ENCODE measurements at regions not wholly inside any gene's neighbourhood (a gene's known extent, or its start where the extent isn't known, plus 50 kb on each side); places are given as distances from the start of the nearest gene placed in this dataset.
"Not testable (repeated sequence)": the region's sequence is repeated elsewhere in the genome, so short reads cannot be mapped to it uniquely, and the experiment has no call there.

DNA sequence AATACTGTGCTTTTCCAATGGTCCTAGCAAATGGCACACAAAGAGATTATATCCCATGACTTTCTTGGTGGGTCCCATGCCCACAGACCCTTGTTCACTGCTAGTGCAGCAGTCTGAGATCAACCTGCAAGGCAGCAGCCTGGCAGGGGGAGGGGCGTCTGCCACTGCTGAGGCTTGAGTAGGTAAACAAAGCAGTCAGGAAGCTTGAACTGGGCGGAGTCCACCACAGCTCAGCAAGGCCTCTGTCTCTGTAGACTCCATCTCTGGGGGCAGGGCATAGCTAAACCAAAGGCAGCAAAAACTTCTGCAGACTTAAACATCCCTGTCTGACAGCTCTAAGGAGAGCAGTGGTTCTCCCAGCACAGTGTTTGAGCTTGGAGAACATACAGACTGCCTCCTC is 82.9 kb downstream of the ZNF737 start:
- DNase-seq (ENCODE audit: low read depth), result no peak

DNA sequence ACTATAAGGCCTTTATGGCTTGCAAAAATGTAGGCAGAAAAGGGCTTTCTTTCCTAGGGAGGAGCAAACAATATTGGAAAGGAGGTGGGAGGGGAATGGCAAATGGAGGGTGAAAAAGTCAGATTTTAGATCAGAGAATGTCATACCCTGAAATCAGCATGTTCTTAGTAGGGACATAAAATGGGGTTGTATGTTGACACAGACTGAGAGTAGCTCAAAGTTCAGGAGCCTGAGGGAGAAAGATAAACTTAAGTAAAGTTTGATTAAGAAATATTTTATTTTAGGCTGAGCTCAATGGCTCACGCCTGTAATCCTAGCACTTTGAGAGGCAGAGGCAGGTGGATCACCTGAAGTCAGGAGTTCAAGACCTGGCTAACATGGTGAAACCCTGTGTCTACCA is 83.8 kb downstream of the ZNF737 start:
- no peak for DNase-seq (ENCODE audit: low read depth)

DNA sequence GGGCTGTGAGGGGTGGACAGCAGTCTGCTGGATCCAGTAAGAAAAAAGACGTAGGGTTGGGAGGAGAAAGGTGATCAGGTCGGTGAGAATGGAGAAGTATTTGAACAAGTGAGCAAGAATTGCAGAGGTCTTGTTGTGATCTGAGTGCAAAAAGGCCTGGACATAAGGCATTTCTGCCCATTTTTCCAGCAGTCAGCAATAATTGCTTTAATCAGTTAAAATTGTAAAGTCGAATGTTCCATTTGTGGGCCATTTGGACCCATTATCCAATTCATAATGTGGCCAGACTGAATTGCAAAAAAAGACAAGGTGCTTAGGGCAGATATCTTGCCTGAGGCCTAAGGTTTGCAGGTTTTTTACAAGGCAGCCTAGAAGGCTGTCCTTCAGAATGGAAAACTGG is 86.1 kb downstream of the ZNF737 start:
- no peak for DNase-seq (ENCODE audit: low read depth)

DNA sequence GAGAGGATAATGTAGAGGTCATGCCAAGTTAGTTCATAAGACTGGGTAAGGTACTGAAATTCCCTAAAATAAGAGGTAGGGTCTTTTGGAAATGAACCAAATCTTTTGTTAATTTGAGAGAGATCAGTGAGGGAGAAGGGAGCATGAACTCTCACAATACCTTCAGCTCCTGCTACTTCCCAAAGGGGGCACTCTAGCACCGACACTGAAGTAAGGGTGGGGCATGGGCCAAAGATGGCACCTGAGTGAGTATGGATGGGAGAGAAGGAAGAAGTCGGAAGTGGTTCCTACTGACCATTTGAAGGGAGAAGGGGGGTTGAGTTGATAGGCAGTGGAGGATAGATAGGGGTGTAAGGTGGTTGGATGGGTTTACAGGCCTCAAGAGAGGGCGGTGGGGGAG is 86.6 kb downstream of the ZNF737 start:
- no peak for DNase-seq (ENCODE audit: low read depth)

DNA sequence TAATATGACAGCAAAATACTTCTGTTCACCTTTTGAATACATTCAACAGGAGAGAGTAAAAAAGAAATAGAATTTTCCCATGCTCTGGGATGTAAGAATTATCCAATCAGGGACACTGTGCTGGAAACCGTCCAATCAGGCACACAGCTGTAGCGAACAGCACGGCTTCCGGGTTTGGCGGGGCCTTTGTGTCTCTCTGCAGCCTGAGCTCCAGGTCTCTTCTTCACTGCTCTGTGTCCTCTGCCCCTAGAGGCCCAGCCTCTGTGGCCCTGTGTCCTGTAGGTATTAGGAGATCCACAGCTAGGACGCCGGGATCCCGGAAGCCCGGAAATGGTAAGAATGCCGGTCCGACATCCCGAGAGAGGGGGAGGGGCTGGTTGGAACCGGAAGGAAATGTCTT is 92.7 kb downstream of the ZNF737 start:
- DNase-seq (ENCODE audit: low read depth), result no peak

DNA sequence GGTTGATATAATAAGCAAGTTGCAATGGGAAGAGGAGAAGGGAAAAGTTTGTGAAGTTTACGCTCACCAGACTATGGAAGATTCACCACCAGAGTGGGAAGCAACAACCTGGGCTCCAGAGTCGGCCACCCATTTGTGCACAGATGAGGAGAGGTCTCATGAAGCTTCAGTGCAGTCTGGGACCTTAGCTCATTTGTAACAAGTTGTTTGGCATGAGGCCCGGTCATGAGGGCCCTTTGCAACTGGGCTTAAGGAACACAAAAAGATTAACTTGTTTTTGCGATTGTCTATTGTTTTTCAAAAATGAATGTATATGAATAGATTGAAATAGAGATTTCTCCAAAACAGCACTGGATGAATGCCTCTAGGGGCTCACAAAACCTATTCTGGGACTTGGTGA is 94.2 kb downstream of the ZNF737 start:
- no peak for DNase-seq (ENCODE audit: low read depth)

DNA sequence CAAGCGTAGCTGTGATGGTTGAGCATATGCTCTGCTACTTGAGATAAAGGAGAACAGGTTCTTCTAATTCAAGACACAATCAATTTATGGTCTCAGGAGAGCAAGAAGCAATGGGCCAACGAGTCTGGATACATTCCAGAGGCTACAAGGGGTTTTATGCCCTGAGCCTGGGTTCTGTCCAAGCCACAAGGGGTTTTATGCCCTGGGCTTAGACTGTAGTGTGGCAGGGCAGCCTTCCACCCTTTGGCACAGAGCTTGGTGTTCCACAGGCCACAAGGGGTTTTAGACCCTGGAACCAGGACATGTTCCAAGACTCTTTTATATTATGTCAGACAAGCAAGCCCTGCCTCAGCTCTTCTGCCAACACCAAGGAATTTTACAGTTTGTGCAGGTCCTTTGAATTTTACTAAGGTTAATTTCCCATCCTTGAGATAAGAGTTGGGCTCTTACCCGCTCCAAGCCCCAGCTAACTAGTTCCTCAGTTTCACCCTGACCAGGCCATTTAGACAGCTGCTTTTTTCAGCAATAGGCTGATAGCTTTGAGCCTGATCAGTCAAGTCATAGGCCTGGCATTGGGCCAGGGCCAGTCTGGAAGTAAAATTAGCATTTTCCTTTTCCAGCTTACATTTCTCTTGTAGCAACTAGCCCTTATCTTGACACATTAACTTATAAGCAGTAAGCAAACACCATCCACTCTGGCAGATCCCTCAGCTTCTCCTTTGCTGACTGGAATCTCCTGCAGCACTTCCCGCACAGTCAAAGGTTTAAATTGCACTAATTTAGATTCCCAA is 95.0 kb downstream of the ZNF737 start:
- no peak for DNase-seq (ENCODE audit: low read depth)

DNA sequence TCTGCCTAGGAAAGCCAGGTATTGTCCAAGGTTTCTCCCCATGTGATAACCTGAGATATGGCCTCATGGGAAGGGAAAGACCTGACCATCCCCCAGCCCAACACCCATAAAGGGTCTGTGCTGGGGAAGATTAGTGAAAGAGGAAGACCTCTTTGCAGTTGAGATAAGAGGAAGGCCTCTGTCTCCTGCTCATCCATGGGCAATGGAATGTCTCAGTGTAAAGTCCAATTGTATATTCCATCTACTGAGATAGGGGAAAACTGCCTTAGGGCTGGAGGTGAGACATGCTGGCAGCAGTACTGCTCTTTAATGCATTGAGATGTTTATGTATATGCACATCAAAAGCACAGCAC is 99.0 kb downstream of the ZNF737 start:
- DNase-seq (ENCODE audit: low read depth), result not testable (repeated sequence)

DNA sequence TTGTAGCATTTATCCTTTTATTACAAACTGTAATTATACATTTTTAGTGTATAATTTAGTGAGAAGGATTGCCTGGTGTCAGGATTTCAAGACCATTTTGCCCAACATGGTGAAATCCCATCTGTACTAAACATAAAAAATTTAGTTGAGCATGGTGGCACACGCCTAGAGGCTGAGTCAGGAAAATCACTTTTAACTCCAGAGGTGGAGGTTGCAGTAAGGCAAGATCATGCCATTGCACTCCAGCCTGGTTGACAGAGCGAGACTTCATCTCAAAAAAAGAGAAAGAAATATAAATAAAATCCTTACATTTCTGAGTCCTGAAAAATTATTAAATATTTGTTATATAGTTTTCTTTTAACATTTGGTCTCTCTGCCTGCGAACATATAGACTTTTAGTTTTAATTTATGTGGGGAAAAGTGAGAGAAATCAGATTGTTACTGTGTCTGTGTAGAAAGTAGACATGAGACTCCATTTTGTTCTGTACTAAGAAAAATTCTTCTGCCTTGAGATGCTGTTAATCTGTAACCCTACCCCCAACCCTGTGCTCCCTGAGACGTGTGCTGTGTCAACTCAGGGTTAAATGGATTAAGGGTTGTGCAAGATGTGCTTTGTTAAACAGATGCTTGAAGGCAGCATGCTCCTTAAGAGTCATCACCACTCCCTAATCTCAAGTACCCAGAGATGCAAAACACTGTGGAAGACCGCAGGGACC is 99.5 kb downstream of the ZNF737 start:
- not testable (repeated sequence) for DNase-seq (ENCODE audit: low read depth)

DNA sequence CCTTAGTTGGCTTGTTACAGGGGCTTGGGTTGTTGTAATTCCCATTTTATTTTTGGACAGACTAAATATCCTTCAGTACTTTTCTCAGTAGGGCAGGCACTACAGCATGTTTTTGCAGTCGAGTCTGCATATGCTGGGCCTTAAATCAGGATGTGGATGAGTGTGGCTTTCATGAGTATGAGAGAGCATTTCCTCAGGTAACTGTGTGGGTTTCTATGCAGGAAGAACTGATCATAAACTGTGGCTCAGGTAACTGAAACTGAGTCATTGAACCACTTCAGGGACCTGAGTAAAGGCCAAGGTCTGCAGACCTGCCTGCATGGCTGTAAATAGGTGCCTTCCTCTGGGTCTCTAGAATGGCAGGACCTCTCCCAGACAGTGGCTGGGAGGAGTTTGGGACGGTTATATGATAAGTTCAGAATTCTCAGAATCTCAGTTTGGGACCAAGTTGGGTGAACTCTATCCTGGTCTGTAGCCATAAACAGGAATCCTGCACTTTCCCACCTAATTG is 112.1 kb downstream of the ZNF737 start:
- no peak for DNase-seq (ENCODE audit: low read depth)

DNA sequence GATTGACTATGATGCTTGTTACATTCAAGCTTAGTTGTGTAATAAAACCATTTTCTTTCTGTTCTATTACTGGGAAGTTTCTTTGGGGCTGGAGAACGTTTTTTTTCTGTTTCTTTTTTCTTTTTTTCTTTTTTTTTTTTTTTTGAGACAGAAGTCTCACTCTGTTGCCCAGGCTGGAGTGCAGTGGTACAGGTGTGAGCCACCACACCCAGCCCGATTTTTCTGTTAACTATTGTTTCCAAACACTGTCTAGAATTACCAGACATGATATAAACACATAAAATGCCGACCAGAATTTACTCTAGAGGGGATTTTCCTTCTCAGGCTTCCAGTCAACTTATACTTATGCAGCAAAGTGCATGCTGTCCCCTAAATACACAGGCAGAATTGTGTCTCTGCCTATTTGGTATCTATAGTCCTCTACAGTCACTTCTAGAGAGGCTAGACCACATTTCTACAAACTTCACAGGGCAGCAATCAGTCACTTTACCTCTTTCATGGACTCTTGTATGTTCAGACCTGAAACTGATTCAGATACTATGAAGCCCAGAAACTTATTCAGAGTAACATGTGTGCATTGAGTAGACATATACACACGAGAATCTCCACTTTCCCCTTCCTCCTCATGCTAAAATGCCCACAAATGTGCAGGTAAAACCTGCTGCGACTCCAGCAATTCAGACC is 121.2 kb downstream of the ZNF737 start:
- no peak for DNase-seq (ENCODE audit: low read depth)

DNA sequence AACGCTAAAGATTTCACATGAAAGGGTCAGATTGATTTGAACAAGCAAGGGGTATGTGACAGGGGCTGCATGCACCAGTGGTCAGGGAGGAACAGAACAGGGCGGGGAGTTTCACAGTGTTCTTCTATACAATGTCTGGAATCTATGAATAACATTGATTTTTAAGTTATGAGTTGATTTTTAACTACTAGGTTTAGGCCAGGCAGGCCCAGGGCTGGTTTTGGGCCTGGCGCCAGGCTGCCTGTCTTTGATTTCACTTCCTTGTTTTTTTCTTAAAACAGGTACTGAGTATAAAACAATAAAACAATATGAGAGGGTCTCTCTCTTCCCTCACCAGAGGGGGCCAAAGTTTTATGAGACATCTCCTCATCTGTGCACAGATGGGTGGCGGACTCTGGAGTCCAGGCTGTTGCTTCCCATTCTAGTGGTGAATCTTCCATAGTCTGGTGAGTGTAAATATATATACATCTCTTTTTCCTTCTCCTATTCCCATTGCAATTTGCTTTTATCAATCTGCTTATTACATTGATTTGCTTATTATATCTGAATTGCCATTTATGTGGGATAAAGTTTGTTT is 133.2 kb downstream of the ZNF737 start:
- DNase-seq (ENCODE audit: low read depth), result not testable (repeated sequence)

DNA sequence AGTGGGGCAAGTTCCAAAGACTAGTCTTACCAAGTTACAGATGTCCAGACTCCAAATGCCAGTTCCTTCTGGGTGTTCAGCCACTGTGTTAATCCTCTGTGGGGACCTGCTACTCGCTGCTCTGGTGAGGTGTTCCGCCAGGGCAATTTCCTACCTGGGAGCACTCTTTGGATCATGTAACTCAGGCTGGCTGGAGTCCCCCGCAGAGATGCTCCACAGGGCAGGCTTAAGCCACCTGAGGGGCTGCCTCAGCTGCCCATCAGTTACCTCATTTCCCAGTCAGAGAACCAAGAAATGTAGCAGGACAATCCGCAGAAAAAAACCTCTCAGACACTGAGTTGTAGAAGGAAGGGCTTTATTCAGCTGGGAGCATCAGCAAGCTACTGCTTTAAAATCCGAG is 133.8 kb downstream of the ZNF737 start:
- no peak for DNase-seq (ENCODE audit: low read depth)

DNA sequence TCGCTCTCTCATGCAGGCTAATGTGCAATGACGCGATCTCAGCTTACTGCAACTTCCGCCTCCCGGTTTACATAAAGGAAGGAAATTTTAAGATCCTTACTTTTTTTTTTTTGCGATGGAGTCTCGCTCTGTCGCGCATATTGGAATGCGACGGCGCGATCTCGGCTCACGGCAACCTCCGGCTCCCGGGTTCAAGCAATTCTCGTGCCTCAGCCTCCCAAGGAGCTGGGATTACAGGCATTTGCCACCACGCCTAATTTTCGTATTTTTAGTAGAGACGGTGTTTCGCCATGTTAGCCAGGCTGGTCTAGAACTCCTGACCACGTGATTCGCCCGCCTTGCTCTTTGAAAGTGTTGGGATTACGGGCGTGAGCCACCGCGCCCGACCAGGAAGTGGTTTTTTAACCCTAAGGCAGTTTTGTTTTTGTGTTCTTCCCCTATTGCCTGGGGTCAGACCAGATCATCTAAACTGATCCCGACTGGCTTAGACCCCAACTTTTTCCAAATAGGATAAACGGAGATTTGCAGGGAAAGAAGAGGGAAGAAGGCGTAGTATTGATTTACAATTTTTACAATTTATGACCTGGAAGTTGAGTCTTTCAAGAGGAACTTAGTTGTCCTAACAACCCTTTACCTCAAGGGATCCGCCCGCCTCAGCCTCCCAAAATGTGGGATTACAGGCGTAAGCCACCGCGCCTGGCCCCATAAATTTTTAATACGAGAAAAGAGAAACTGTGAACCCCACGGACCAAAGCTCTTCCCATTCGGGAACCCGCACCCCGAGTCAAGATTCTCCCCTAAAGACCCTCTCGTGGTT is 142.0 kb downstream of the ZNF737 start:
- peak; percentile 62 for DNase-seq (ENCODE audit: low read depth)

DNA sequence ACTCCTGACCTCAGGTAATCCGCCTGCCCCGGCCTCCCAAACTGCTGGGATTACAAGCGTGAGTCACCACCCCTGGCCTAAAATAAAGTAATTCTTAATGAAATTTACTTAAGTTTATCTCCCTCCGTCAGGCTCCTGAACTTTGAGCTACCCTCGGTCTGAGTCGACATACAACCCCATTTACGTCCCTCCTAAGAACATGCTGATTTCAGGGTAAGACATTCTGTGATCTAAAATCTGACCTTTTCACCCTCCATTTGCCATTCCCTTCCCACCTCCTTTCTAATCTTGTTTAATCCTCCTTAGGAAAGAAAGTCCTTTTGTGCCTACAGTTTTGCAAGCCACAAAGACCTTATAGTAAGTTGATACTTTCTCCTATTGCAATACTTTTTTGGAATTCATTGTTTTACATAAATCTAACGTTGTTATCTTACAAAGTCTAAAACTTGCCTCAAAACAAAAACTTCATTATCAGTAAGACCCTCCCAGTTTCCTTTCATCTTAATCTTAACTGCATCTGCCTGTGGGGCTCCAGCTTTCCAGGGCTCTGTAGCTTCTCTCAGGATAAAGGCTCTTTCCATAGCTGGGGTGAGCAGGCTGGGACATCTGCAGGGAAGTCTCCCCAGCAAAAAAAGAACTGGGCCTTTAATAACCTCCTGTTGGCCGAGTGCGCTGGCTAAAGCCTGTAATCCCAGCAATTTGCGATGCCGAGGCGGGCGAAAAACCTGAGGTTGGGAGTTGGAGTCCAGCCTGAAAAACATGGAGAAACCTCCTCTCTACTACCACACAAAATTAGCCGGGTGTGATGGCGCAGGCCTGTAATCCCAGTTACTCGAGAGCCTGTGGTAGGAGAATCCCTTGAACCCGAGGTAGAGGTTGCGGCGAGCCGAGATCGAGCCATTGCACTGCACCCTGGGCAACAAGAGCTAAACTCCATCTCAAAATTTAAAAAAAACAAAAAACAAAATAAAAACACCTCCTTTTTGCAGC is 143.1 kb downstream of the ZNF737 start:
- no peak for DNase-seq (ENCODE audit: low read depth)

DNA sequence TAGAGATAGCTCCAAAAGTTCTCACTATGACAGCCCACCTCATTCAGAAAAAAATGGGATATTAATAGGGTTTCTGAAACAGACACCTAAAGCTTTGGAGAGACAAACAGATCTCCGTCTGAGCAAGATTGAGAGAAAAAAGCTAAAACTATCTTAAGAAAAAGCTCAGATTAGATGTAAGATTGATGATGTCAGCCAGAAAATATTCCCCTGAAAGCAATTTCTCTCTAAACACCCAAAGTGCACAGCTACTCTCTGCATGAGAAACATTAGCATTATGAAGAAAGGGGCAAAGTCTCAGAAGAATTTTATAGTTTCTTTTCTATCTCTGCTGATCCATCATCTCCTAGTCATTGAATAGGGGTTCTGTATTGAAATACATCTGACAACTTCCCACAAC is 148.9 kb downstream of the ZNF737 start:
- no peak for DNase-seq (ENCODE audit: low read depth)

DNA sequence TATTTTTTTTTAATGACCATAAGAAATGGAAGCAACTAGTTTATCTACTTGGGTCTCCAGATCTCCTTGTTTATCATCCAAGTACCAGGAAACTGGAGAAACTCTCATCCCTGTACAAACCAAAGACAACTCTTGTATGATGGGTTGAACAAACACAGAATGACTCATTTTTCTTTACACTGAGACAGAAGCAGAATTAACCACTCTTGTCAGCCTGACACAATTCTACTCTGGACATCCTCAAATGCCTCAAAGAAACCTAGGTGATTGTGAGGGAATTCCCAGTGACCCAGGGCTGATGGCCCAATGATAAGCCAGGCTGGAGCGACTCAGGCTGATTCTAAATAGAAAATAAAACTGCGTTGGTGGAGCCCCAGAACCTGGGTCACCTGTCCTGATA is 151.5 kb downstream of the ZNF737 start:
- DNase-seq (ENCODE audit: low read depth), result no peak

DNA sequence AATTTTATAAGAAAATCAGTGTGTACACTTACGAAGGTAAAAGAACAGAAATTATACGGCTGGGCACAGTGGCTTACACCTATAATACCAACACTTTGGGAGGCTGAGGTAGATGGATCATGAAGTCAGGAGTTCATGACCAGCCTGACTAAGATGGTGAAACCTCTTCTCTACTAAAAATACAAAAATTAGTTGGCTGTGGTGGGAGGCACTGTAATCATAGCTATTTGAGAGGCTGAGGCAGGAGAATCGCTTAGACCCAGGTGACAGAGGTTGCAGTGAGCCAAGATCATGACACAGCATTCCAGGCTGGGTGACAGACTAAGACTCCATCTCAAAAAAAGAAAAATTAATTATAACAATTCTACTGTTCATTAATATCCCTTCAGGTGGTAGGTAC is 151.9 kb downstream of the ZNF737 start:
- no peak for DNase-seq (ENCODE audit: low read depth)

DNA sequence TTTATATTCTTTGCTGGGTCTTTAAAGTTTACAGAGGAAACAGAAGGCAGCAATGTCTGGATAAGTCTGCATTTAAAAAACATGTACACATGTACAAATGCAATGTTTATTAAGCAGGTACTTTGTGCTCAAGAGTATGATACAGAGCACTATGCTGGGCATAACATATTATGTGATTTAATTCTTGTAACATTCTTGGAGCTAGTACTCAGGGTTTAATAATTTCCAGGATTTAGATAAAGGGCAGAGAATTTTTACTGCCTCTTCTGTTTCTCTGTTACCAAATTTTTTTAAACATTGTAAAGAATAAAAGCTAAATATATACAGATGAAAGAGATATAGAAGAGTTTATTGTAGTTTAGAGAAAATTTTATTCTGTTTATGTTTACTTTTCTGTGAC is 152.7 kb downstream of the ZNF737 start:
- DNase-seq (ENCODE audit: low read depth), result no peak

DNA sequence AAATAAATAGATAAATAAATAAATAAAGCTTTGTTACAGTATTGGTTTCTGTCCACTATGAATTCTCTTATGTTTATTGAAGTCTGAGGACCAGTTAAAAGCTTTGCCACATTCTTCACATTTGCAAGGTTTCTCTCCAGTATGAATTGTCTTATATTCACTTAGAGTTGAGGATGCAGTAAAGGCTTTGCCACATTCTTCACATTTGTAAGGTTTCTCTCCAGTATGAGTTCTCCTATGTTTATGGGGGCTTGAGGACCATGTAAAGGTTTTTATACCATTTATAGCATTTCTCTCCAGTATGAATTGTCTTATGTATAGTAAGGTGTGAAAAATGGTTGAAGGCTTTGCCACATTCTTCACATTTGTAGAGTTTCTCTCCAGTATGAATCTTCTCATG is 168.3 kb downstream of the ZNF737 start:
- no peak for DNase-seq (ENCODE audit: low read depth)

All from fibroblast of the conjunctiva (primary cell).